NCI-H2196 treated with DMSO at 0.1 percent for 48 hours (cell line): ENCODE measurements at regions not wholly inside any gene's neighbourhood (a gene's known extent, or its start where the extent isn't known, plus 50 kb on each side); places are given as distances from the start of the nearest gene placed in this dataset.

Experiments
- DNase-seq: peaks from one replicate; lab custom pipeline; 2025; ENCODE audit not compliant: unreplicated experiment; lab: John Stamatoyannopoulos, UW

DNA sequence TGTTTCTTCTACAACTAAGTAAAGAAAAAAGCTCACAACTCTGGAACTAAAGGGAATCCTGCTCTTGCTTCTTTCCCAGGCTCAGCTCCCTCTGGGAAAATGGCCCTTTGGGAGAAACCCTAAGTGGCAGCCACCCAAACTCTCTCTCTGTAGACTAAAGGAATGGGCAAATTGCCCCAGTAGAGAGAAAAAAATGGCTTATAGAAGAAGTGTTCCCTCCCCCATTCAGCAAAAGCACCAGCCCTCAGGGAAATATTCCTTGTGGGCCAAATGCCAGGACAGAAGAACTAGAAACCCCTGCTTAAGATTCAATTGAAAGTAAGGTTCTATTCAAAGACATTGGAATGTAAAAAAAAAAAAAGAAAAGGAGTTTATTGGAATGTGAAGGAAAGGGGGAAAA, 603.7 kb upstream of the ALCAM start:
- no peak for DNase-seq

- no peak for DNase-seq
Measured at GRCh38 chr3:104764496-104764895, 602.2 kb upstream of the ALCAM start.

GRCh38 chr3:104768886-104769285, 597.8 kb upstream of the ALCAM start:
- no peak for DNase-seq

GRCh38 chr3:104779324-104779723, 587.4 kb upstream of the ALCAM start:
- no peak for DNase-seq

- no peak for DNase-seq
Measured at GRCh38 chr3:104781112-104781511, 585.6 kb upstream of the ALCAM start.

DNA sequence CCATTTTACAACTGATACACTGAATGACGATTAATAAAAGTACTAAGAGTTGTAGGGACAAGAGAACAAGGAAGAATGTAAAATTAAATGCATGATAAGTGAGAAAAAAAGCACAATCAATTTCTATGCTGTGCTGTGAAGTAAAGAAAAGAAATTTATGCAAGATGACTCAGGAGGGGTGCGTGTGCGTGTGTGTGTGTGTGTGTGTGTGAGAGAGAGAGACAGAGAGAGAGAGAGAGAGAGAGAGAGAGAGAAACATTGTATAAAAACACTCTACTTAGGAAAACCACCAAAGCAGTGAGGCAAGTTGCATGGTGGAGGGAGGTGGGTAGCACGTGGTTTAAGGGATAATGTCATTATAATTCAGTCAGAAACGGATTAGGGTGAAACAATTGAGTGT, 580.8 kb upstream of the ALCAM start:
- DNase-seq = no peak

DNA sequence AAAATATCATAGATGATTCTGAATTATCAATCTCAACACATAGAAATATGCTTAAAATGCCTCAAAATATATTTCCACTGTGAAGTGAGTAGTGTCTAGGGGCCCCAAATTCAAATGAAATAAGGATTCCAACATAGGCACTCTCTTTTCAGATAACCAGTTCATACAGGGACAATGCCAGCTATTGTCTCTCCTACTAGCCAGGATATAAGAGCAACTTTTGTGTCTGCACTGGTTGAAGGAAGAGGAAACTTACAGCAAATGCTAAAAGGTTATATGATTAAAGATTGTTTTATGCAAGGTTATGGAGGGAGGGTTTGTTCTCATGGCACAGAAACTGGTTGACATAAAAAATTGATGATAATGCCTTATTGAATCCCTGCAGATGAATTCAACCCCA, 579.4 kb upstream of the ALCAM start:
- no peak for DNase-seq

DNA sequence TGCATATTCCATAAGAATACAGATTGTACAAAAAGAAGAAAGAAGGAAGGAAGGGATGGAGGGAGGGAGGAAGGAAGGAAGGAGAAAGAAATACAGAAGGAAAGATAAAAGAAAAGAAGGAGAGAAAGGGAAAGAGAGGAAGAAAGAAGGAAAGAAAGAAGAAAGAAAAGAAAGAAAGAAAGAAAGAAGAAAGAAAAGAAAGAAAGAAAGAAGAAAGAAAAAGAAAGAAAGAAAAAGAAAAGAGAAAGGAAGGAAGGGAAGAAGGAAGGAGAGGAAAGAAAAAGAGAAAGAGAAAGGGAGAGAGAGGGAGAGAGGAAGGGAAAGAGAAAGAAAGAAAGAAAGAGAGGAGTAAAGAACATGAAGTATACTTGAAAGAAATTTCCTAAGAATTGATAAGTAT, 577.9 kb upstream of the ALCAM start:
- DNase-seq = no peak

DNA sequence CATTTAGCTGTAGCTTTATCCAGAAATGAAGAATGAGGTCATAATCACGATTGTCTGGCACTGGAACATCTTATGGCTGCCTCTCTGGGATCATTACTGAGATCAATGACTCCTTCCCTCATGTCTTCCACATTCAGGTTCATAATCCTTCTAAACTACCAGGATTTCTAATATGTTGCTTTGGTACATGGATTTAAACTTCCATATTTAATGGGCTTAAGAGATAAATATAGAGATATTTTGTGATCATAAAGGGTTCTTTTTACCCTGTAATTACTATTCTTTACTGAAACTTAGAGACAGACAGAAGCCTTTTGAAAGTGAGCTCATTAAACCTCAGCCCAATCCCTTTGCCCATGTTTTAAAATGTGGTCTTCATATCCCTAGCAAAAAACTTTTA, 575.4 kb upstream of the ALCAM start:
- DNase-seq = no peak

DNA sequence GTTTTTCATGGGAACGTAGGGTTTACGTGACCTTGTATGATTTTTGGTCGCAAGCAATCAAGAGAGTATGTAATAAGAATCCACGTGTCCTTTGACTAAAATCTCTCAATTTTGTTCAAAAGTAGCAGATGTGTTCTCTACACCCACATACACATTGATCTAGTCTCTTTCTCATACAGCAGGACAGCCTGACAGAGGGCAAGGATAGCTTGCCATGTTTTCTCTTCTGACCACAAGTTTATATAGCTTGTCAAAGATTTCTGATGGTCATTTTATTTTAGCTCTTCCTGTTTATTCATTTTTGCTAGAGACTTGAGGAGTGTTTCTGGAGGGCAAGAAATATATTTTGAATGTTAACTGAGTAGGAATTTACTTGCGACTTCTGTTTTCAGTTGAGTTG, 570.2 kb upstream of the ALCAM start:
- no peak for DNase-seq

GRCh38 chr3:104805042-104805441, 561.7 kb upstream of the ALCAM start:
- no peak for DNase-seq

DNA sequence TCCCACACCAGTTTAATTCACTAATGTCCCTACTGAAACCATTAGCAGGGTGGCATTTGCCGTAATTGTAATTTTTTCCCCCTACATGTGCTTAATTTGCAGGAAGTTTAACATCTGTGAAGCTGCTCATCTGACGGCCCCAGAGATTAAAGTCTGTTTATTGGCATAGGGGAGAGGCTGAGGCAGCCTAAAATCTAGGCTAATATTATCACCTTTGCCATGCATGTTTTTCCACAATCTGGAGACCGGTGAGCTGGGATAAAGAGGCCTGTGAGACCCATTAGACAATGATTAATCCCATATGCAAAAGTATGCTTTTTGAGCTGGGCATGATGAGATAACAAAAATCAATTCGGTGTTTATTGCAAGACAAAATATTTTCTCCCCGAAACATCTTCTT, 561.2 kb upstream of the ALCAM start:
- DNase-seq = no peak

DNA sequence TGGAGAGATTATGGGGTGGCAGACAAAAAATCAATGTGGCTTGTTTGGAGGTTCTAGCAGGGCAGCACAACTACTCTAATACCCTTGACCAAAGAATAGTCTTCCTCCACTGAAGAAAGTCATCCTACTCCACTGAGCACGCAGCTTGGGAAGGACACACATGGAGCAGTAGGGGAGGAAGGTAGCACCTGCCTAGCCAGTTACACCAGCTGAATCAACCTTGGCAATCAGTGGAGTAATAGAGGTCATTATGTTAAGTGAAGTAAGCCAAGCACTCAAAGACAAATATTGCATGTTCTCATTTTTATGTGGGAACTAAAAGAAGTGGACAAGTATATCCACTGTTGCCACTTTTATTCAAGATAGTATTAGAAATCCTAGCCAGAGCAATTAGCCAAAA, 555.8 kb upstream of the ALCAM start:
- no peak for DNase-seq

DNA sequence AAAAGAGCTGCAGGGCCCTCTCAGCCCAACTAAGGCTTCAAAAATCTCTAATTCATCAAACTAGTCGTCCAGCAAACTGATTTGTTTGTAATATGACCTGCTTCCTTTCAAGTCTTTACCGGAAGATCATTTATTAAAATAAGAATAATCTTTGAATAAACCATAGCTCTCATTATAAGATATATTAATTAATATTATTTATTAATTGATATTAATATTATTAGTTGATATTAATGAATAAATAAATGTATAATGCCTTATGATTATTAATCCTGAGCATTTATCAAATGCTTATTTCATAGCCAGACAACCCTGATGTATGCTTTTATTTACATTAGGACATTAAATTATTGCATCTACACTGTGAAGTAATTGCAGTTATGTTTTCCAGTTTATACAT, 550.7 kb upstream of the ALCAM start:
- DNase-seq = no peak

DNA sequence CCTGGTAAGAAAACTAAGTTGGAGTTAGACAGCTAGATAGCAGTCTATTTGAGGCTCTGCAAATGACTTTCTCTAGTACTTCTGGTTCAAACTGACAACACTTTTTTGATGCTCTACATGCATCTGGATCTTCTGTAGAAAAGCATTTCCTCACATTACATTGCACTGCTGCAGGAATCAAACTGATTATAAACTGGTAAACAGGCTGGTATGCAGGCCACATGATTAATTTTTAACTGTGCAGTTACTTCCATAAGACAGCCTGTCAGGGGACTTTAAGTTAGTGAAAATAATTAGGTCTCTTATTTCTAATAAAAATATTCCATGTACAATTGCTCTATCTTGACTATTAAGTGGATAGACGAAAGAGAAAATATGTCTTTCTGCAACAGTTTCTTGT, 550.0 kb upstream of the ALCAM start:
- DNase-seq = no peak

GRCh38 chr3:104819333-104819732, 547.4 kb upstream of the ALCAM start:
- no peak for DNase-seq

DNA sequence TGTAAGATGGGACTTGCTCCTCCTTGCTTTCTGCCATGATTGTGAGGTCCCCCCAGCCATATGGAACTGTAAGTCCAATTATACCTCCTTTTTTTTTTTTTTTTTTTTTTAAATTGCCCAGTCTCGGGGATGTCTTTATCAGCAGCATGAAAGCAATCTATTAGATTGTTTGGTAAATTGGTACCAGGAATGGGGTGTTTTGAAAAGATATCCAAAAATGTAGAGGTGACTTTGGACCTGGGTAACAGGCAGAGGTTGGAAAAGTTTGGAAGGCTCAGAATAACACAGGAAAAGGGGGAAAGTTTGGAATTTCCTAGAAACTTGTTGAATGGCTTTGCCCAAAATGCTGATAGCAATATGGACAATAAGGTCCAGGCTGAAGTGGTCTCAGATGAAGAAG, 545.8 kb upstream of the ALCAM start:
- DNase-seq = no peak

- DNase-seq = no peak
Measured at GRCh38 chr3:104825116-104825515, 541.6 kb upstream of the ALCAM start.

DNA sequence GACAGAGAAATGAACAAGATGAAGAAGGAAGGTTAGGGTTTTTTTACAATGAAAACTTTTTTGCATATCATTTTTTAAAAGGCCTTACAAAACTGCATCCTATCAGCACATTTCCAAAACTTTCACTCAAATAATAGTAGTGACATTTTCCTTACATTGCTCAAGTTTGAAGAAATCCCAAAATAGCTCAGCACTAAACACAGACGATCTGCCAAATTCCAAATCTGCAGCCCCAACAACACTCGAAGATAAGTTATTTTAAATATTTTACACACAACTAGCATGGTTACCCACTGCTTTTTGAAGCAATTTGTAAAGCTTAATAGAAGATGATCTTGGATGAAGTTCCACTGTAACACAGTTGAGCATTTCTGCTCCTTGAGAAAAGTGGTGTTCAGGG, 535.6 kb upstream of the ALCAM start:
- DNase-seq = no peak

DNA sequence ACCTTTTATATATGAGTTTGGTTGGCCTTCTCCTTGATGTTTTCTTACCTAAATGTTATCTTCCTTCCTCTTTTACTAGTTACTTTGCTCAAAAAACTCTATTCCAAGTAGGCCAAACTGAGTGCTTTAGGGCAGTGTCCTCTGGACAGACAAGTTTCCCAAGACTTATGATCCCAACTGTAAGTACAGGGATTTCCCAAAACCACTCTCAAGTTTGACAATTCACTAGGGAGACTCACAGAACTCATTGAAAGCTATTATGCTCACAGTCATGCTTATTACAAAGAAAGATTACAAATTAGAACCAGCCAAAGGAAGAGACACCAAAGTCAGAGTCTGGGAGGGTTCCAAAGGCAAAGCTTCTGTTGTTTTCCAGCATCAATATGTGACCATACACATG, 534.2 kb upstream of the ALCAM start:
- DNase-seq = no peak

GRCh38 chr3:104835376-104835775, 531.3 kb upstream of the ALCAM start:
- no peak for DNase-seq

GRCh38 chr3:104846270-104846669, 520.4 kb upstream of the ALCAM start:
- DNase-seq = no peak

GRCh38 chr3:104849070-104849469, 517.6 kb upstream of the ALCAM start:
- no peak for DNase-seq

- no peak for DNase-seq
Measured at GRCh38 chr3:104854468-104854867, 512.2 kb upstream of the ALCAM start.
